ENCODE measurements at regions not wholly inside any gene's neighbourhood (a gene's known extent, or its start where the extent isn't known, plus 50 kb on each side); places are given as distances from the start of the nearest gene placed in this dataset.

DNA sequence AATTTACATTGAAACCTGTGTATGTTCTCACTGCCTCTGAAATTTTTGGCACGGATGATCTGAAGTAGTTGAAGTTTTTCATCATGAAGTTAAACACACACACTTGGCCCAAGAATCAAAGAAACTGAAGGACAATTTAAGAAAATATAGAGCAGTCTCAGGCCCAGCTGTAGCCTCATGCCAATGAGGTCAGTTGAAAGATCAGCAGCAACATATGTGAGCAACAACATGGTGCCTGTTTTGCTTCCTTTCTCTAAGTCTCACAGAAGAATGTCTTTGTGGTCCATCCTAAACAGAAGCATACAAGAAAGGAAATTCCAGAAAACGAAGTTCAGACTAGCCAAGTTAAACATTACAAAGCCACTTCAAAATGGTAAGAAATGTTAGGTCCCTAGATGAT is 1737.2 kb downstream of the MAT2B start:
- DNase-seq = no peak

DNA sequence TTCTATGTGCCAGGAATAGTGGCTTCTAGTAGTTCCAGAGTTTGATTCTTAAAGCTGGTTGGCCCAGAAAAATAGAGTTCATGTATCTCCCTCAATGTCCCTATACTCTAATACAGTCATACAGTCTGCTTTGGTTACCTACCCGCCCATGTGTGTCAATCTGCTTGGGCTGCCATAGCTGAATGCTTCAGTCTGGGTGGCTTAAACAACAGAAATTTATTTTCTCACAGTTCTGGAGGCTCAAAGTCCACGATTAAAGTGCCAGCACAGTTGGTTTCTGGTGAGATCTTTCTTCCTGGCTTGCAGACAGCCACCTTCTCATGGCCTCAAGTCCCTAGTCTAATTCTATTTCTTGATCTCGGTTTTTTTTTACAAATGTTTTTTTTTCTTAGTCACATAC is 1739.0 kb downstream of the MAT2B start:
- no peak for DNase-seq

DNA sequence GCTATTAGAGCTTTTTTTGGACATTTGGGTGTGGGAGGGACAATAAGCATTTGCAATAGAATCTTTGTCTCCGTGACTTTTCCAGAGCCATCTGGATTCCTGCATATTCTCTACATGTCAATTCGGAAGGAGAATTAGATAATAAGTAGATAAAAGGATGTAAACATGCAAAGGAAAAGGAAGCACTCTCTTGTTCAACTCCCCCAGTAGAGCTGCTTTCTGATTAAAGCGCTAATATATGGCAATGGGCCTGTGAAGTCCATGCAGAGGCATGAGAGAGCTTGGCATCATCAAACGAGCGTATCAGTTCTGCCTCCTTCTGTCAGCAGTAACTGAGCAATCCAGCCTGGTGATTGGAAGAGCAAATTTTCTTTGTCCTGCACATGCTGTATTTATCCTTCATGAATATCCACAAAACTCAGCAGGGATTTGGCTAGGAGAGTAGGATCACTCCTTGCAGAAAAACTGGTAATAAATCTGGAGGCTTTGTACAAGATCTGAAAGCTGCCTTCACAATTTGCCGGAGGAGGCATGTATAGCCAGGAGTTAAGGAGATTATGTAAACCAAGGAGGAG is 1752.9 kb downstream of the MAT2B start:
- DNase-seq = no peak

- DNase-seq = no peak
Measured at GRCh38 chr5:165260426-165260825, 1755.0 kb downstream of the MAT2B start.

DNA sequence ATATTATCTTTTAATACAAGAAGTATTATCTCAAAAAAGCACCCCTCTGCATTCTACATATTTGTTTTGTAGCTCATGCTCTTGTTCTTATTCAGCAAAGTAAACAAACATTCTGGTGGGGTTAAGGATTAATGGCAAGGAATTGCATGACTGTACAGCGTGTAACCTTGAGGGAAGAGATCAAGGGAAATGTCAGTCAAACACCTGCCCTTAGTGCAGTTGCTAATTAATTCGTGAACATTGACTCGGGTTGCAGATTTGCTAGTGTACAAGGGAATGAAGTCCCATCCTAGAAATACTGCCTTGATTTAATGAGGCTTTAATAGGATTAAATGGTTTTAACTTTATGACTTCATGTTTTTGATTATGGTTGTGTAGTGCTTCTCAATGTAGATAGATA is 1758.1 kb downstream of the MAT2B start:
- no peak for DNase-seq

- DNase-seq = no peak
Measured at GRCh38 chr5:165266939-165267338, 1761.5 kb downstream of the MAT2B start.

DNA sequence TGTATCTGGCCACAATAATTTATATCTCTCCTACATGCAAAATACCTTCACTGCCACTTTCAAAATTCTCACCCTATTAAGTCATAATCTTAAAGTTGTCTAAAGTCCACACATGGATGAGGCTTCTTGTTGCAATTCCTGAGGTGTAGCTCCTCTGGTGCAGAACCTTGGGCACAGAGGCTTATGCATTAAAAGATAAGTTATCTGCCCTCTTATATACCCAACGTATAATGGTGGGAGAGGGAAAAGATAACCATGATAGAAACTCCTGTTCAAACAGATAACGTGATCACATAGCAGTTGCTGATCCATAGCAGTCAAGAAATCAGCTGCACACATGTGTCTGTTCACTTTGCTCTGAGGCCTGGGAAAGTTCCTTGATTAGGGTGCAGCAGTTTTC is 1767.0 kb downstream of the MAT2B start:
- no peak for DNase-seq

- no peak for DNase-seq
Measured at GRCh38 chr5:165277661-165278060, 1772.2 kb downstream of the MAT2B start.

DNA sequence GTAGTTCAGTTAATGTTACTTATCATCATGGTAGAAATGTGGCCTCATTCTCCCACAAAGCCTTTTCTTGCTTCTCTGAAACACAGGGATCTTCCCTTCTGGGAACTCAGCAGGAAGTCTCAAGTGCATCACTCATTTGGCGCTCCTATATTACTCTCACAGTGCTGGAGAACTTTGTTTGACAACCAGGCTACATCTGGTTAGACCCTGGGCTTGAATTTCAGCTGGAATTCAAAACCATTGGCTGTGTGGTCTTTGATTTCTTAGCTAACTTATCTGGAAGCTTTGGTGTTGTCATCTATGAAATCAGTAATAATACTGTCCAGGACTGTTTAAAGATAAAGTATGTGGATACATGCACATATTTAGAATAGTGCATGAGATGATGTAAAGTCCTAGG is 1777.1 kb downstream of the MAT2B start:
- DNase-seq = no peak

DNA sequence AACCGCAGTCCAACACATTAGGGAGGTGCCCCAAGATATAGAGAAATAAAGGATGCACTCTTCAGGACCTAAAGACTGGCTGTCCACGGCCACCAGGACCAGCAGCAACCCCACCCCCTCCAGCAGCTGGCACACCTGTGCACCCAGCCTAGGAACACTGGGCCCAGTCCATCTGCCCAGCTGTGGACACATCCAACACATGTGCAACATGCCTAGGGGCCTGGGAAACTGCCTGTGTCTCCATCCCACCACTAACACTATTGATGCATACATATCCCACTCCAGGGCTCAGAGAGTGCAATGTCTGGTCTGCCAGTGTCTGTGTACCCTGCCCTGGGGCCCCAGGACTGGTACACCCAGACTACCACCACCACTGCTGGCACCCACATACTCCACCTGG is 1781.3 kb downstream of the MAT2B start:
- DNase-seq = no peak

GRCh38 chr5:165290535-165290934 is 1785.1 kb downstream of the MAT2B start:
- DNase-seq = no peak

DNA sequence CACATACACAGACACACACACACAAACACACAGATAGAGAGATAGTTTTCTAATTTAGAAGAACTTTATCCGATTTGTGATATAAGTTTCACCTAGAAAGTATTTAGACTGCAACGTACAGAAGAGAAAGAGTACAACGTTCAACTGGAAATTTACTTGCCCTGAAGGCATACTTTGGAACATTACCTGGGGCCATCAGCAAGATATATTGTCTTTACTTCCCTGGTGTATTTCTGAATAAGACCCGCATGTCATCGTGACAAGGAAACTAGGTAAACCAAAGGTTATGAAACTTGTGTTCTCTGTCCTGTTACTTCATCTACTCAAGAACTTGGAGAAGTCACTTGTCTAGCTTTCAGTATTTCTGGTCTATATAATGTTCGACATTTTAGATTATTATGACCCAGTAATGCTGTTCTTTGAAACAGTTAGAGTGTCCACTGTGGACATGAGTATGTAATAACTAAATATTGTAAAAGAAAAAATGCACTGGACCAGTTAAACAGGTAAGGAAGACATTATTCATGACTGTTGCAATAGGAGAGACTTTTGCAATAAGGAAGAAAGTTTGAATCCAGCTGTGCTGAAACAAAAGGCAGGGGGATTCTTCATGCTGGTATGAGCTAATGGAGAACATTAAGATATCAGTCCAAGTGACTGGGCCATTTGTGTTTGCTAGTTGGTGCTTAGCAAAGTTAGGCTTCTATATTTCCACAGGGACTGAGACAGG is 1791.1 kb downstream of the MAT2B start:
- no peak for DNase-seq

GRCh38 chr5:165304193-165304827 is 1798.9 kb downstream of the MAT2B start:
- DNase-seq = no peak

GRCh38 chr5:165305596-165305995 is 1800.2 kb downstream of the MAT2B start:
- DNase-seq = no peak

- no peak for DNase-seq
Measured at GRCh38 chr5:165309446-165309845, 1804.0 kb downstream of the MAT2B start.

- DNase-seq = no peak
Measured at GRCh38 chr5:165310031-165310430, 1804.6 kb downstream of the MAT2B start.

DNA sequence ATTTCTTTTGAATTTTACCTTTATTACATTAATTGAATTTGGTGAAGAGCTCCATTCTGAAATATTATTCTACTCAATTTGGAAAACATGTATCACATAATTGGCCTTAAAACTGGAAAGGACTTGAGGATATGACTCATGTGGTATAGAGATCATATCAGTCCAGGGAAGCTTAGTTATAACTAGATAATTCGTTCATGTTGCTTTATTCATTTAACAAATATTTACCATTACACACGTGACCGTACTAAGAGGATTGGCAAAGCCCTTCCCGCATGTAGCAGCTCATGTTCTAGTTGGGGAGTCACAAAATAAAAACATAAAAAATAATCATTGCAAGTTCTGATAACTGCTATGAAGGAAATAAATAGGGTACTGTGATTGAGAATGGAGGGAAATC is 1816.5 kb downstream of the MAT2B start:
- no peak for DNase-seq

DNA sequence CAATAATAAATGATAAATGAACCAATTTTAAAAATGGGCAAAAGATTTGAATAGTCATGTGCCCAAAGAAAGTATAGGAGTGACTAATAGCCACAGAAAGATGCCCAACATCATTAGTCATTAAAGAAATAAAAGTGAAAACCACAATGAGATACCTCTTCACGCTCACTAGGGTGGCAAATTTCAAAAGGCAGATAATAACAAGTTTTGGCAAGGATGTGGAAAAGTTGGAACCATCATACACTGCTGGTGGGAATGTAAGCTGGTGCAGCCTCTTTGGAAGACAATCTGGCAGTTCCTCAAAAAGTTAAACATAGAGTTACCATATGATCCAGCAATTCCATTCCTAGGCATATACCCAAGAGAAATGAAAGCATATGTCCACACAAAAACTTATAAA is 1819.8 kb downstream of the MAT2B start:
- no peak for DNase-seq

GRCh38 chr5:165327631-165328030 is 1822.2 kb downstream of the MAT2B start:
- no peak for DNase-seq

- DNase-seq = no peak
Measured at GRCh38 chr5:165328846-165329245, 1823.4 kb downstream of the MAT2B start.

DNA sequence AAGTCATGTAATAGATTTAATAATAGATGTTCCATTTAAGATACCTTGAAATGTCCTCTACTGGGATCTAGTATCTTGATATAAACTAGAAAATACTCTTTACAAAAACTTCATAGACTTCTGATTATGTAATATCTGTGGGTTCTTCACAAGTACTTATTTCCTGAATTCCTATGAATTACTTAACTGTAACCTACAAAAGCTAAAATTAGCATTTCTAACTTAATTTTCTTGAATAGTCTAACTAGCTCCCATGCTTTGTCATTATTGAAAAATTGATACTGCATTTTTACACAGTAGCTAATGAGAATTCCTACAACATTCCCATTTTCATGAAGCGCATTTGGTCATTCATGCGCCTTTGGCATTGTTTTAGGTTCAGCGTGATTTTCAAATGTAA is 1828.2 kb downstream of the MAT2B start:
- DNase-seq = no peak

- DNase-seq = no peak
Measured at GRCh38 chr5:165334201-165334600, 1828.8 kb downstream of the MAT2B start.

- DNase-seq = no peak
Measured at GRCh38 chr5:165349735-165350134, 1844.3 kb downstream of the MAT2B start.

- no peak for DNase-seq
Measured at GRCh38 chr5:165351342-165351741, 1845.9 kb downstream of the MAT2B start.

GRCh38 chr5:165360366-165360765 is 1854.9 kb downstream of the MAT2B start:
- DNase-seq = no peak
